K562 (cell line): ENCODE measurements at regions not wholly inside any gene's neighbourhood (a gene's known extent, or its start where the extent isn't known, plus 50 kb on each side); places are given as distances from the start of the nearest gene placed in this dataset.

Source experiments
- FOXA3 ChIP-seq, 2 experiments: fragments of 450-650 bp in 1 of 2; sonication (generic) in 1 of 2; formaldehyde crosslinking; IDR thresholded peaks in 1 of 2; conservative IDR thresholded peaks in 1 of 2; 2 replicates each; pipeline versions ENCODE4 v1.4.0 to v1.8.0; 2020 to 2022; ENCODE audit warnings: mild to moderate bottlenecking in 2 of 2, missing genetic modification reagents in 1 of 2
- MXD1 ChIP-seq: fragments of 250-450 bp; sonication (Bioruptor Pico); IDR thresholded peaks from 2 replicates; pipeline ENCODE4 v1.8.0; 2021; ENCODE audit warnings: borderline replicate concordance, mild to moderate bottlenecking, moderate library complexity; ENCODE audit not compliant: poor library complexity, severe bottlenecking
- RERE ChIP-seq: sonication (generic); formaldehyde crosslinking; IDR thresholded peaks from 2 replicates; pipeline ENCODE4 v1.8.0; 2023; ENCODE audit warnings: missing genetic modification reagents, mild to moderate bottlenecking, borderline replicate concordance
- SMAD4 ChIP-seq: fragments of 250-450 bp; sonication (Bioruptor Pico); conservative IDR thresholded peaks from 2 replicates; pipeline ENCODE4 v1.8.0; 2021; ENCODE audit warnings: inconsistent platforms, mild to moderate bottlenecking, moderate library complexity
- TAF9B ChIP-seq: fragments of 450-650 bp; IDR thresholded peaks from 2 replicates; pipeline ENCODE4 v1.6.1; 2018; ENCODE audit warnings: mild to moderate bottlenecking; ENCODE audit not compliant: partially characterized antibody
- ZNF263 ChIP-seq: sonication (generic); formaldehyde crosslinking; IDR thresholded peaks from 2 replicates; pipeline ENCODE4 v1.8.0; 2022; ENCODE audit warnings: mild to moderate bottlenecking, missing genetic modification reagents, borderline replicate concordance
- ZNF518B ChIP-seq: fragments of 250-450 bp; sonication (Bioruptor Pico); IDR thresholded peaks from 2 replicates; pipeline ENCODE4 v1.5.0; 2021; ENCODE audit warnings: mild to moderate bottlenecking, moderate library complexity

GRCh38 chr2:120949027-120949956 is 213.6 kb downstream of the GLI2 start (continued):
- TF ChIP-seq MXD1 (CRISPR knock-in tag) (no peak), ZNF518B (CRISPR knock-in tag) (no peak), ZNF263 (CRISPR knock-in tag) (no peak), RERE (CRISPR knock-in tag) (no peak), SMAD4 (no peak), TAF9B (no peak), FOXA3 (CRISPR knock-in tag; conservative IDR thresholded peaks at IDR 0.05 in 1 of 2, IDR thresholded peaks at IDR 0.05 in 1 of 2) (no peak)
